NCI-H2171 treated with DMSO at 0.1 percent for 48 hours (cell line): ENCODE measurements at regions not wholly inside any gene's neighbourhood (a gene's known extent, or its start where the extent isn't known, plus 50 kb on each side); places are given as distances from the start of the nearest gene placed in this dataset.

Experiments used
- DNase-seq: peaks from one replicate; lab custom pipeline; 2025; lab: John Stamatoyannopoulos, UW

- no peak for DNase-seq
Measured at GRCh38 chr3:116848248-116848829, 138.8 kb downstream of the TUSC7 start.

GRCh38 chr3:116849261-116849688 is 139.7 kb downstream of the TUSC7 start:
- no peak for DNase-seq

- DNase-seq = no peak
Measured at GRCh38 chr3:116852803-116853202, 143.2 kb downstream of the TUSC7 start.

- no peak for DNase-seq
Measured at GRCh38 chr3:116863270-116863770, 153.7 kb downstream of the TUSC7 start.

- DNase-seq = peak; percentile 62
Measured at GRCh38 chr3:116863822-116864589, 154.4 kb downstream of the TUSC7 start.

GRCh38 chr3:116864590-116864927 is 155.0 kb downstream of the TUSC7 start:
- DNase-seq = no peak

- DNase-seq = no peak
Measured at GRCh38 chr3:116870379-116870778, 160.8 kb downstream of the TUSC7 start.

- no peak for DNase-seq
Measured at GRCh38 chr3:116871905-116872304, 162.3 kb downstream of the TUSC7 start.

GRCh38 chr3:116872688-116873087 is 163.1 kb downstream of the TUSC7 start:
- no peak for DNase-seq

- DNase-seq = no peak
Measured at GRCh38 chr3:116873142-116873541, 163.6 kb downstream of the TUSC7 start.

GRCh38 chr3:116877968-116878367 is 168.4 kb downstream of the TUSC7 start:
- DNase-seq = no peak

GRCh38 chr3:116886202-116886893 is 176.8 kb downstream of the TUSC7 start:
- DNase-seq = no peak

- DNase-seq = no peak
Measured at GRCh38 chr3:116896116-116896515, 186.5 kb downstream of the TUSC7 start.

- DNase-seq = no peak
Measured at GRCh38 chr3:116897382-116897781, 187.8 kb downstream of the TUSC7 start.

- no peak for DNase-seq
Measured at GRCh38 chr3:116899253-116899652, 189.7 kb downstream of the TUSC7 start.

GRCh38 chr3:116905334-116905733 is 195.8 kb downstream of the TUSC7 start:
- no peak for DNase-seq

- DNase-seq = no peak
Measured at GRCh38 chr3:116905794-116906193, 196.2 kb downstream of the TUSC7 start.

- no peak for DNase-seq
Measured at GRCh38 chr3:116912116-116912515, 202.5 kb downstream of the TUSC7 start.

- DNase-seq = no peak
Measured at GRCh38 chr3:116914004-116914403, 204.4 kb downstream of the TUSC7 start.

GRCh38 chr3:116916836-116917235 is 207.3 kb downstream of the TUSC7 start:
- DNase-seq = no peak

- DNase-seq = no peak
Measured at GRCh38 chr3:116920826-116921610, 211.4 kb downstream of the TUSC7 start.

- DNase-seq = no peak
Measured at GRCh38 chr3:116927918-116928317, 218.3 kb downstream of the TUSC7 start.
